Sigmoid colon (tissue), 3 donors: ENCODE measurements at regions not wholly inside any gene's neighbourhood (a gene's known extent, or its start where the extent isn't known, plus 50 kb on each side); places are given as distances from the start of the nearest gene placed in this dataset.

Experiments
- CTCF ChIP-seq, 4 experiments: fragments of 450-650 bp in 3 of 4; fragments of 200-600 bp in 1 of 4; IDR thresholded peaks; one replicate each; pipeline ENCODE4 v1.5.1; 2016 to 2019; ENCODE audit warnings: antibody characterized with exemption in 4 of 4, mild to moderate bottlenecking in 3 of 4, moderate library complexity in 2 of 4
- POLR2A ChIP-seq, 2 donors: fragments of 450-650 bp; IDR thresholded peaks; one replicate each; pipeline ENCODE4 v1.6.1; 2016; ENCODE audit warnings: antibody characterized with exemption in 2 of 2, mild to moderate bottlenecking in 2 of 2, moderate library complexity in 2 of 2

GRCh38 chr17:5800646-5801045 lies 216.3 kb upstream of the NLRP1 start:
- TF ChIP-seq CTCF (IDR thresholded peaks at IDR 0.05) (no peak), POLR2A (IDR thresholded peaks at IDR 0.05) (no peak)
